ENCODE measurements at regions not wholly inside any gene's neighbourhood (a gene's known extent, or its start where the extent isn't known, plus 50 kb on each side); places are given as distances from the start of the nearest gene placed in this dataset.

DNA sequence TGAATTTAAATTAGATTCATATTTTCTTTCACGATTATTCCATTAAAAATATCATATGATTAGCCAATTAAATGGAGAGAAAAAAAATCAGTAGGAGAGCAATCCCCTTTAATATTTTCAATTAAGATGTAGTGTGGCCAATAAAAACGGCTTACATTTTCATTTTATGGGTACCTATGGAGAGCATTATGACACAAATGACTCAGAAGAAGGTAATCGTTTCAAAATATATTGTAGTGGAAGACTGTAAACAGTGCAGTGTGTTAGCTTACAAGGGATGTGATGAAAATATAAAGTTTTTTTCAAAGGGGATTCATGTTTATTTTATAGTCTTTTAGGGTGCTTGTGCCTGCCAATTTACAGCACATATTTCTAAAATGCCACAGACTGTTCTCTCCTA lies 1507.4 kb upstream of the CELF4 start:
- DNase-seq (no peak), ATAC-seq (replicated peaks) (no peak)
- no peak overlapping the region for H3K4me3 Mint-ChIP-seq
- H3K27me3 Mint-ChIP-seq, result no peaks in the 10 kb centered on the region
- H3K4me1 Mint-ChIP-seq, result no peaks in the 10 kb centered on the region
- H3K36me3 Mint-ChIP-seq, result no peaks in the 10 kb centered on the region
- H3K27ac Mint-ChIP-seq, result no peak overlapping the region
- H3K9me3 Mint-ChIP-seq, result peaks cover 1 to 3% of the 10 kb centered on the region in 2 donors

DNA sequence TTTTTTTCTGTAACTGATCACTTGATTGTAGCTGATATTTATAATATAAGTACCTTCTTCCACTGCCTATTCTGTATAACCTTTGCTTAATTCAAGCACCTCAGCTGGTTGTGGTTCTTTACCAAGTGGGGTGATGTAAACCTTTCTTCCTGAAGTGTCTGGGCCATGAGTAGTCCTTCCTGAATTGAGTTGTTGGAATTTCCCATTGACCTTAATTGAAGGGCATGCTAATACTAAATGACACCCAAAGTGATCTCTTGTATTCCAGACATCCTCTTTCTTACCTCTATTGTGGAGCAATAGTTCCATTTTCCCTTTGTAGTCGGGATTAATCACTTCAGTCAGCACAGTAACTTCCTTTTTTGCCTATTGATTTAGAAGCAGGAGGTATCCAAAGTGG lies 1496.8 kb upstream of the CELF4 start:
- Mint-ChIP-seq H3K4me1 (no peaks in the 10 kb centered on the region), H3K9me3 (peaks cover 7 to 8% of the 10 kb centered on the region in 2 donors), H3K36me3 (no peaks in the 10 kb centered on the region), H3K4me3 (no peak overlapping the region), H3K27me3 (no peaks in the 10 kb centered on the region), H3K27ac (no peak overlapping the region)
- no peak for DNase-seq
- ATAC-seq (replicated peaks), result no peak

- ATAC-seq (replicated peaks) (no peak), DNase-seq (no peak)
- Mint-ChIP-seq H3K4me3 (no peak overlapping the region), H3K9me3 (peaks cover 0 to 5% of the 10 kb centered on the region in 2 donors), H3K27ac (no peak overlapping the region), H3K4me1 (no peaks in the 10 kb centered on the region), H3K36me3 (no peaks in the 10 kb centered on the region), H3K27me3 (no peaks in the 10 kb centered on the region)
These were observed 1492.9 kb upstream of the CELF4 start for GRCh38 chr18:39058386-39059000.

DNA sequence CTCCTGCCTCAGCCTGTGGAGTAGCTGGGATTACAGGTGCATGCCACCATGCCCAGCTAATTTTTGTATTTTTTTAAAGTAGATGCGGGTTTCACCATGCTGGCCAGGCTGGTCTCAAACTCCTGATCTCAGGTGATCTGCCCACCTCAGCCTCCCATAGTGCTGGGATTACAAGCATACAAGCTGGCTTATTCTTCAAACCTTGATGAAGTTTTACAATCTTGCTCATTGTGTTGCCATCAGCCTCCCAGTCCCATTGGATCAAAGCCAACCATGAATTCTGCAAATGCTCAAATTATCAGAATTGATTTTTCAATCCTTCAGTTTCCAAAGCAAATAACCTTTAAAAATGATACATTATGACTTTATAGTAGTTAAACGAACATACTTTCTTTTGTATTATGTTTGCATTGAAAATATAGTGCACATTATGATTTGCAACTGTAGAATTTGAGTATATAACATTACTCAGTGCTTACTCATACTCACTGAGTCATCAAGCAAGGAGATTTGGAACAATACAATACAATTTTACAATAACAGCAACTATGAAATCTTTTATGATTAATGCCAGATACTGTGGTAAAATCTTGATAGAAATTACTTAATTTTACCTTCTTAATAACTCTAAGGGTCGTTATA lies 1491.9 kb upstream of the CELF4 start:
- Mint-ChIP-seq H3K27ac (no peak overlapping the region), H3K4me3 (no peak overlapping the region), H3K36me3 (no peaks in the 10 kb centered on the region), H3K27me3 (no peaks in the 10 kb centered on the region), H3K4me1 (no peaks in the 10 kb centered on the region), H3K9me3 (peaks cover 0 to 5% of the 10 kb centered on the region in 2 donors)
- ATAC-seq (replicated peaks) (no peak), DNase-seq (no peak)

- no peak for DNase-seq
These were observed 1488.0 kb upstream of the CELF4 start for GRCh38 chr18:39053571-39053970.

GRCh38 chr18:39051013-39051412 lies 1485.4 kb upstream of the CELF4 start:
- ATAC-seq (replicated peaks), result no peak
- DNase-seq, result no peak
- no peak overlapping the region for H3K27ac Mint-ChIP-seq
- H3K9me3 Mint-ChIP-seq, result peaks cover 0 to 2% of the 10 kb centered on the region in 2 donors
- no peak overlapping the region for H3K4me3 Mint-ChIP-seq
- H3K27me3 Mint-ChIP-seq, result no peaks in the 10 kb centered on the region
- H3K36me3 Mint-ChIP-seq, result no peaks in the 10 kb centered on the region
- H3K4me1 Mint-ChIP-seq, result no peaks in the 10 kb centered on the region

More at GRCh38 chr18:39053571-39053970, 1488.0 kb upstream of the CELF4 start:
- Mint-ChIP-seq H3K27me3 (no peaks in the 10 kb centered on the region), H3K4me1 (no peaks in the 10 kb centered on the region), H3K9me3 (no peaks in the 10 kb centered on the region), H3K27ac (no peak overlapping the region), H3K4me3 (no peak overlapping the region), H3K36me3 (no peaks in the 10 kb centered on the region)
- no peak for ATAC-seq (replicated peaks)

DNA sequence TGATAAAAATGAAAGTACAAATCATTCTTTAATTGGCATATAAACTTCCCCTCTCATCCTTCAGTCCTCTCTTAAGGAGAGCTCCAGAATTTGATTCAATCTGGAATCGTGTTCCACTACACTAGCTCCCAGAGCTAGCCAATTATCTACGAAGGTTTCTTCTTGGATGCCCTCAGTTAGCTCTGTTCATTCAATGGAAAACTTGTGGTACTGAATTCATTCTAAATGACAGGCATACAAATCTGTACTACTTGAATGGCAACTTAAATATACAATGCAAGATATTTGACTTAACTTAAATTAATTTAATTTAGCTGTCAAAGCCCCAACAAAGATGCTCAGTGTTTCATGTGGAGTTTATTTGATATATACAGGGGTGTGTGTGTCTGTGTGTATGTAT lies 1474.2 kb upstream of the CELF4 start:
- H3K4me3 Mint-ChIP-seq, result no peak overlapping the region
- DNase-seq (no peak), ATAC-seq (replicated peaks) (no peak)
- H3K27ac Mint-ChIP-seq, result no peak overlapping the region
- no peaks in the 10 kb centered on the region for H3K36me3 Mint-ChIP-seq
- no peaks in the 10 kb centered on the region for H3K27me3 Mint-ChIP-seq
- no peaks in the 10 kb centered on the region for H3K4me1 Mint-ChIP-seq
- peaks cover 4 to 6% of the 10 kb centered on the region in 2 donors for H3K9me3 Mint-ChIP-seq

DNA sequence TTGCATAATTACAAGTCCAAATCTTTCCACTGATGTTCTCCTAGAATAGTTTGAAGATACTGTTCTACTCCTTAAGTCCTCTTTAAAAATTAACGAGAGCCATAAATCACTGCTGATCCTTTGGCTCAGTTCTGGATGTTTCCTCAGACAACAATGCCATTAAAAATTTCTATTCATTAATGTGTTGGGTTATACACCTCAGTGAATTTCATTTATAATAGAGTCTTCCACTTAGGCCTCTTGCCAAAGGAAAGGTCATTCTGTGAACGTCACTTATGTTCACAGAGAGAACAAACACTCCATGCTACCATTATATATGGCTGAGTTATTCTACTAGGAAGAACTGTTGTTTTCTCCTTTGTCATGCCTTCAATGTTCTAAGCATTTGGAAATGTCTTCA lies 1472.3 kb upstream of the CELF4 start:
- DNase-seq (no peak), ATAC-seq (replicated peaks) (no peak)
- no peaks in the 10 kb centered on the region for H3K4me1 Mint-ChIP-seq
- no peak overlapping the region for H3K27ac Mint-ChIP-seq
- no peaks in the 10 kb centered on the region for H3K36me3 Mint-ChIP-seq
- no peak overlapping the region for H3K4me3 Mint-ChIP-seq
- H3K9me3 Mint-ChIP-seq, result peaks cover 3 to 4% of the 10 kb centered on the region in 2 donors
- no peaks in the 10 kb centered on the region for H3K27me3 Mint-ChIP-seq

- Mint-ChIP-seq H3K36me3 (no peaks in the 10 kb centered on the region), H3K9me3 (peaks cover 3 to 7% of the 10 kb centered on the region in 2 donors), H3K27ac (no peak overlapping the region), H3K4me3 (no peak overlapping the region), H3K4me1 (no peaks in the 10 kb centered on the region), H3K27me3 (no peaks in the 10 kb centered on the region)
- ATAC-seq (replicated peaks), result no peak
- no peak for DNase-seq
These were observed 1467.7 kb upstream of the CELF4 start for GRCh38 chr18:39033312-39033711.

GRCh38 chr18:39031647-39032046 lies 1466.0 kb upstream of the CELF4 start:
- Mint-ChIP-seq H3K4me3 (no peak overlapping the region), H3K9me3 (peaks cover 2 to 4% of the 10 kb centered on the region in 2 donors), H3K36me3 (no peaks in the 10 kb centered on the region), H3K27me3 (no peaks in the 10 kb centered on the region), H3K4me1 (no peaks in the 10 kb centered on the region), H3K27ac (no peak overlapping the region)
- DNase-seq, result no peak
- ATAC-seq (replicated peaks), result no peak

GRCh38 chr18:39030124-39030655 lies 1464.6 kb upstream of the CELF4 start:
- no peak overlapping the region for H3K27ac Mint-ChIP-seq
- peaks cover 0 to 4% of the 10 kb centered on the region in 2 donors for H3K9me3 Mint-ChIP-seq
- DNase-seq (no peak), ATAC-seq (replicated peaks) (no peak)
- H3K27me3 Mint-ChIP-seq, result no peaks in the 10 kb centered on the region
- H3K4me3 Mint-ChIP-seq, result no peak overlapping the region
- no peaks in the 10 kb centered on the region for H3K36me3 Mint-ChIP-seq
- no peaks in the 10 kb centered on the region for H3K4me1 Mint-ChIP-seq

- no peaks in the 10 kb centered on the region for H3K4me1 Mint-ChIP-seq
- ATAC-seq (replicated peaks) (no peak), DNase-seq (no peak)
- H3K36me3 Mint-ChIP-seq, result no peaks in the 10 kb centered on the region
- no peak overlapping the region for H3K4me3 Mint-ChIP-seq
- H3K27me3 Mint-ChIP-seq, result no peaks in the 10 kb centered on the region
- no peaks in the 10 kb centered on the region for H3K9me3 Mint-ChIP-seq
- H3K27ac Mint-ChIP-seq, result no peak overlapping the region
These were observed 1459.9 kb upstream of the CELF4 start for GRCh38 chr18:39025531-39025930.

GRCh38 chr18:39019989-39020388 lies 1454.4 kb upstream of the CELF4 start:
- DNase-seq (no peak), ATAC-seq (replicated peaks) (no peak)
- H3K9me3 Mint-ChIP-seq, result peaks cover 4 to 6% of the 10 kb centered on the region in 2 donors
- H3K4me1 Mint-ChIP-seq, result no peaks in the 10 kb centered on the region
- no peak overlapping the region for H3K4me3 Mint-ChIP-seq
- no peak overlapping the region for H3K27ac Mint-ChIP-seq
- no peaks in the 10 kb centered on the region for H3K36me3 Mint-ChIP-seq
- H3K27me3 Mint-ChIP-seq, result no peaks in the 10 kb centered on the region

DNA sequence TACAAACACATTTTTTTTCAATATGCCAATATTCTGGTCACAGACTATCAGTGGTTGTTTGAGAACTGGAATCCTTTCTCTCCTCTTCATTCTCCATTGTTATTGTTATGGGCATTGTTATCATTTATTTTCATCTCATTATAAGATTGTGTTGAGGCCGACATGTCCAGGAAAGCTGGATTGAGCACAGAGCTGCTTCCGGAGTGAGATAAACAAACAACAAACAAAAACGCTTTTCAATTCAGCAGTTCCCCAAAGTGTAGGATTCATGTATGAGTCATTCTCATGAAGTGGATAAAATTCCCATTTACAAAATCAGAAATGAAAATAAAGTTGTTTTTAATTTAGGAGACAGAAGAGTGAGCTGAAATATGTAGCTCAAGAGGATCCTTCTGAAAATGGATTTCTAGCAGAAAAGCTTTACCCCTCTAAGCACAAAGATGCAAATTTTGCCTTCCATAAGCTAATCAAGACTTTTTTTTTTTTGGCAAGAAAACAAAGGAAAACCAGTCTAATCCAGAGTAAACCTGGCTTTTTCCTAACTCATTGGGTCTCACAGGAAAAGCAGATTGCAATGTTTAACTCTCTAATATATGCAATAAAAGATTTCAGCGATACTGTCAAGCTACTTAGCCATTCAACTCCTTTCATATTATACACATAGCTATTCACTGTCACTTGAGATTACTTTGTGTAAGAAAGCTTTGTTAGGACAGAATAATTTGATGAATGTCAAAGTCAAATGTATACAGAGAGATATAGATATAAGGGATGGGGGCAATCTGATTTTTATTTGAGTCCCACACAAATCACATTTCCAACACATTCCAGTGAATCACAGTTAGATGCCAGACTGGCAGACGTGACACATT lies 1441.7 kb upstream of the CELF4 start:
- DNase-seq (no peak), ATAC-seq (replicated peaks) (no peak)
- no peak overlapping the region for H3K27ac Mint-ChIP-seq
- no peaks in the 10 kb centered on the region for H3K27me3 Mint-ChIP-seq
- H3K4me3 Mint-ChIP-seq, result no peak overlapping the region
- peaks cover 0 to 7% of the 10 kb centered on the region in 2 donors for H3K9me3 Mint-ChIP-seq
- no peaks in the 10 kb centered on the region for H3K36me3 Mint-ChIP-seq
- no peaks in the 10 kb centered on the region for H3K4me1 Mint-ChIP-seq
